Fibroblast of skin of back (primary cell): ENCODE measurements at regions not wholly inside any gene's neighbourhood (a gene's known extent, or its start where the extent isn't known, plus 50 kb on each side); places are given as distances from the start of the nearest gene placed in this dataset.
"Not testable (repeated sequence)": the region's sequence is repeated elsewhere in the genome, so short reads cannot be mapped to it uniquely, and the experiment has no call there.

Experiments used
- DNase-seq: peaks from one replicate; pipeline ENCODE4 v3.0.0-alpha.2; 2013

DNA sequence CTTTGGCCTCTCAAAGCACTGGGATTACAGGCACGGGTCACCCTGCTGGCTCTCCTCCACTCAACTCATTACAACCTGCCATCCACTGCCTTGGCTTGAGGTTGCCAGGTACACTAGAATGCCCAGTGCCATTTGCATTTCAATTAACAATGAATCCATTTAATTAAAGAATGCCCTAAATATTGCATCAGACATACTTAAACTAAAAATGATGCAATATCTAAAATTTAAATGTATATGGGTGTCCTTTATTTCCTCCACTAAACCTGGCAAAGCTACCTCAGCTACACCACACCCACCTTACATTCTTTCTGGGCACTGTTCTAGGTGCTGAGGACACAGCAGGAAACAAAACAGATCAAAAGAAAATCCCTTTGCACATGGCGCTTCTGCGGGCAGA lies 382.2 kb upstream of the ZFHX3 start:
- no peak for DNase-seq

DNA sequence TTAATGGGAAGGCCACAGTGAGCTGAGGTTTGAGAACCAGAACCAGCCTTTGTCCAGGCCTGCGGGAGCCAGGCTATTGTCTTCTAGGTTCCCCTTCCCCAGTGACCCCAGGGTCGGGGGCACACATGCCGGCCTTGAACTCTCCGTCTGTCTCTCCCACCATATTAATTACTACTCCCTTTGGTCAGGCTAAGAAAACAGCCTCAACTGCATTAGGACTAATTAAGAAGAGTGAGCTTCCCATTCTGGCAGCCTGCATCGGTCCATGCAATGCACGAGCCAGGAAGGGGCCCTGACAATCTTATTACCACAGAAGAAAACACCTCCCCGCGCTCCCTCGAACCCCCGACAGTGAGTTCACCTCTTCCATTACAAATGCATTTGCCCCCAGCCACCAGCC lies 380.2 kb upstream of the ZFHX3 start:
- no peak for DNase-seq

DNA sequence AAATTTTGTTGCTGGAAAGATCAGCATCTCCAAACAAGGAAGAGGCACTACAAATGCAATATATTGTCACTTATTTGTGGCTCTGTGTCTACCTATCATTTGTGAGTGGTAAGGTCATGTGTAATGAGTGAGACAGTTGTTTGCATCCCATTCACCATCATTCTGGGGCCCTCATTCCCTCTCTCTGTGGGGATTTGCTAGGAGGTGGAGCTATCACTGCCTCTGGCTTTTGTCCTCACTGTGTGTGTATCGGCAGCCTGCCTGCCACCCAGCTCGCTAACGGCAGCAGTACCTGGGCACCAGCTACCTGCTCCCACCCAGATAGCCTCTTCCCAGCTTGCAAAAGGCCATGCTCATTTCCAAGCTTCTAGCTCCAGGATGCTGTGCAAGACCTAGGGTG lies 379.2 kb upstream of the ZFHX3 start:
- DNase-seq, result no peak

DNA sequence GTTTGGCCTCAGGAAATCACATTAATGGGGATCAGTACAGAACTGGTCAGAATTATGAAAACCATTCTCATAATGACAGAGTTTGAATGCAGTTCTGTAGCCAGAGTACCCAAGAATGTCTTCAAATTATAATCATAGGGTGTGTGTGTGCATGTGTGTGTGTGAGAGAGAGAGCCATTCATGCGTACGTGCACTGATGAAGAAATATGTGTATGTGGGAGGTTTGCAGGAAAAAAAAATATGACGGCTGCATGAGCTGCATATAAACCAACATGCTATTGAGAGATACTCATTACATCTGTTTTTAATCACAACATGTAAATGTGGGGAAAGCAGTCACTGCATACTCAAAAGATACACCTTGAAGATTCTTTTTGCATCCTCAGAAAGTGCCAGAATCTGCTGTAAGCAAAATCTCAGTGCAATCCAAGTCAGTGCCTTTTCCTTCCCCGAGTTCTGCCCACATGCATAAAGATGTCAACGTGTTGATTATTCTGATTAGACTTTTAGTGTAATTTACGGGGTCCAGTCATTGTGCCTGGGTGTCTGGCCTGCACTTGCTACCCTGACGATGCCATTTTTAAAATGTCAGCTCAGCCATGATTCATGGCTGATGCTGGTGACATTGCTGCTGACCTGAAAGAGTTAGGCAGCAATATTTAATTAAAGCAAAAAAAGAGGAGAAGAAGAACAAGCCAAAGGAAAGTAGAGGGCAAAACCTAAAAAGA lies 378.7 kb upstream of the ZFHX3 start:
- DNase-seq, result peak; percentile 11

DNA sequence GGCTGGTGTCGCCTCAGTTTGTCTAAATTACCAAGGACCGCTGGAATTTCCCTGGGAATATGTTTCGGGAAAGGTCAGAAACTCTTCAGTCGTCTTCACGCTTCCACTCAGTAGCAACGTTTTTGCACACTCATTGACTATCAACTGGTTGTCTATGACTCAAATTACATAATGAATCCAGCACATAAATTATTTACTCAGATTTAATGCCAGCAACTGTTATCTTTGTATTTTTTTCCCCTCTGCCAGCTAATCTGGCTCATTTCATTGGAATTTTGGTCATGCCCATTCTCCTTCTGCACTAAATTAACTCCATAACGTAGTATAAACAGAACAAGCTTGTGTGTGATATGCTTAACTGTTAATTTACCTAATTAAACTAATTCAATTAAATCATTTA lies 372.7 kb upstream of the ZFHX3 start:
- DNase-seq, result peak; percentile 44

DNA sequence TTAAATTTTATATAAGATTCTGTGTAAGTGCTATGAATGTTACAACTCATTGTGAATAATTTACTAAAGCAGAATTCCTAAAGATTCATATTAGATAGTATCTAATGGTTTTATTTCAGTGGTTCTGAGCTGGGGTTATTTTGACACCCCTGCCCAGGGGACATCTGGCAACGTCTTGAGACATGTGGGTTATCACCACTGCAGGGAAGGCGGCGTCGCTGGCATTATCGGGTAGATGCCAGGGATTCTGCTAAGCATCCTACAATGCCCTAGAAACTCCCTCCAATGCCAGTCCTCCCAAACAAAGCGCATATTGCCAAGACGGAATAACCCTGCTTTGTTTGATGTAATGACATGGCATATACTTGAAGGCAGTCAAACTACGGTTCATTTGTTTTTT lies 372.3 kb upstream of the ZFHX3 start:
- DNase-seq, result no peak

DNA sequence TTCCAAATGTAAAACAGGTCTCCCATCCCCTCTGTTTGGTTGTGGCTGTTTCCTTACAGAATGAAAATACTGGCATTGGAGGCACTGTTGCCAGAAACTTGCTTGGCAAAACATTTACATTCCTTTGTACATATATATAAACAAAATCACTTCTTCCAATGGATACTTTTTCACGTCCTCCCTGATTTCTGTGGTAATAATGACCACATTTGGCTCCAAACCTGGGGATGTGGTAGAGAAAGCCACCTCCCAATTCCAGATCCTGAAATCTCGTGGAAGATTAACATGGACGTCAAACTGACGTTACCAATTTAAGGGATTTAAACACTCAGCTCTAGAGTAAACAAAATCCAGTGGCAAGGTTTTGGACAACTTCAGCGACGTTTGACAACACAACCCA lies 370.8 kb upstream of the ZFHX3 start:
- peak; percentile 13 for DNase-seq

DNA sequence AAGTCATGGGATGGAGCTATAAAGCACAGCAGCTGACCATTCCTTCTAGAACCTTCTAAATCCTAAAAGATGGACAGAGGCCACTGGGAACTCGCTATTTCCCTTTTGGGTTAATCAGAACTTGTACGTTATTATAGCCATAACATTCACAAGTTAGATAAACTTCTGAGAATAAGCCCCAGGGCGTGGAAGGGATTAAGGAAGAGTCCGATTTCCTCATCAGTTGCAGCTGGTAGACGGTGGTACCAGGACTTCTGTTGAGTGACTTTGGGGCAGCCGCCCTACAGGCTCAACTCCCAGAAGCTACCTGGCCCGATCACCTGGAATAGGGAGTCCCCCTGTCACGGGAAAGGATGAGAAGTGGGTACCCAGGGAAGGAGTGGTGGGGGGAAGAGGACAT lies 370.1 kb upstream of the ZFHX3 start:
- no peak for DNase-seq

DNA sequence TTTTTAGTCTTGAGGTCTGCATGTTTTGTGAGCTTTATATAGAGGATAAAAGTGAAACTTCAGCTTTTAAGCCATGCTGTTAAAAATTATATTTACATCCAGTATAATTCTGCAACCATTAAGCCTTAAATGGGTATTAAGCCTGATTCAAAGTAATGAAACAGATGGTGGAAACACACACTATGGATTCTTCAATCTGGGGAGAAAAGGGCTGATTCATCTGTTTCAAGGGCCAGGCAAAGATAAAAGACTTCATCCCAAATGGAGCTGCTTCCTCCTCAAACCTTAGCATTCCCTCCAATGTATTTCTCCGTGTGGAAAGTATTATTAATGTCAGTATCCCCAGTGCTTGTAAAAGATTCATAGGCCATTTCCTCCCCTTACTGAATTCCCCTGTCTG lies 367.4 kb upstream of the ZFHX3 start:
- DNase-seq, result no peak

DNA sequence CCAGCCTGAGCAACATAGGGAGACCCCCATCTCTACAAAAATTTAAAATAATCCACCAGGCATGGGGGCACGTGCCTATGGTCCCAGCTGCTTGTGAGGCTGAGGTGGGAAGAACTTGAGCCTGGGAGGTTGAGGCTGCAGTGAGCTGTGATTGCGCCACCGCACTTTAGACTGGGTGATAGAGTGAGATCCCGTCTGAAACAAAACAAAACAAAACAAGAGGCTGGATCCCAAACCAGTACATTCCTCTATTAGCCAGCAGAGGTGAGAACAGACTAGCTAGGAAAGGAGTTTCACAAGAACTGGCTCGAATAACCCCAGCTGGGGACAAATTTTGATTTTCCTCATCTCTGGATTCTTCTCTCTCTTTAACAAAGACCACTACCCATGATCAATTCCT lies 366.7 kb upstream of the ZFHX3 start:
- no peak for DNase-seq

DNA sequence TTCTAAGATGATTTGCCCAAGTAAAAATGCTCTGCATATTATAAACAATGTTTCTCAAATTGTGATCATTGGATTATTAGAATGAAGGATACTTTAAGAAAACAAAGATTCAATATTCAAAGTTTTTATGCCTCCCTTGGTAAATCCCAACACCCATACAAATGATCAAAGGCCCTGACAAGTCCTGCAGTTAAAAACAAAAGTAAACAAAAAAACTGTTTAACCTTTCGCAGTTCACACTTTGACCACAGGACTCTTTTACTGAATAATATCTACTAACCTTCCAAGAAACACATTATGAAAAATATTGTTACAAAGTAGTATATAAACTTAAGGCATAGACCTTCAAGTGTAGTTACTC lies 365.9 kb upstream of the ZFHX3 start:
- no peak for DNase-seq

DNA sequence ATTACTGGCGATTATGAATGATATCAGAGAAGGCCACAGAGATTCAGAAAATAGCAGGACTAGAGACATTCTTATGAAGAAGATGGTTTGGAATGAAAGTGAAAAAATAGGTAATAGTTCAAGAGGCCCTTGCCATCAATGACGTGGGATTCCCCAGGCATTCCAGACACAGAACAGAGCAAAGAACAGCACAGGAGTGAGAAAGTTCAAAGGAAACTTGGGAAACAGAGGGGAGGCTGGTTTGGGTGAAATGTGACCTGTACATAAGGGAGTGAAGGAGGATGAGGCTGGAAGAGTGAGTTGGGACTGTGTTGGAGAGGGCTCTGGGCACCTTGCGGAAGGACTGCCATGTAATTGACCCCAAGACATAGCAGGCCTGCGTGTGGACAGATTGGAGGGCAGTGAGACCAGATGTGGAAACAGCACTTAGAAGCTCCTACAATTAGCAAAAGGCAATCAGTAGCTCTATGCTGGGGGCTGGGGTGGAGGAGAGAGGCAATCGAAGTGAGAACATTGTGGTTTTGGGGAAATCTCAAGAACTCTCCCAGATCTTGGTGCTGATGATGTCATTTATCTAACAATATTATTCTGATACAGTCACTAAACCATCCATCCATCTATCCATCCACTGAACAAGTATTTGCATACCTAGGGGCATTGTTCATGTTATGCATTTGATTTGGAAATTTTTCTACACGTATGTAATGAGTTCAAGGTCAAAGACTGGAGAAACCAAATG lies 365.3 kb upstream of the ZFHX3 start:
- peak; percentile 12 for DNase-seq

DNA sequence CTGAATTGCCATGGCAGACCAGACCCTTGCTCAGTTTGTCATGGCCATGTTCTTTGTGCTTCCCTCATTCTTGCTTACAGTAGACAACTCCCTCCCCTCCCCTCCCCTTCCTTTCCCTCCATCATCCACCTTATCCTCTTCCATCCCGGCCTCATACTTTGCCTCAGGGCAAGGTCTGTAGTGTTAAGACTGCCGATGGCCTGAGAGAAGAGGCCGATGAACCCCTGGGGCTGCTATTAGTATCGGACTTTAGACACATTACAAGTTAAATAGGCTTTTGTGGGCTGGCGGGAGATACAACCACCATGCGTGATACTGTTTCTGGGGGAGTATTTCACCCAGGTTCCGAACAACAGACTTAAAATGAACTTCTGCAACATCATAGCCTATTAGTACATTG lies 364.5 kb upstream of the ZFHX3 start:
- DNase-seq, result no peak

DNA sequence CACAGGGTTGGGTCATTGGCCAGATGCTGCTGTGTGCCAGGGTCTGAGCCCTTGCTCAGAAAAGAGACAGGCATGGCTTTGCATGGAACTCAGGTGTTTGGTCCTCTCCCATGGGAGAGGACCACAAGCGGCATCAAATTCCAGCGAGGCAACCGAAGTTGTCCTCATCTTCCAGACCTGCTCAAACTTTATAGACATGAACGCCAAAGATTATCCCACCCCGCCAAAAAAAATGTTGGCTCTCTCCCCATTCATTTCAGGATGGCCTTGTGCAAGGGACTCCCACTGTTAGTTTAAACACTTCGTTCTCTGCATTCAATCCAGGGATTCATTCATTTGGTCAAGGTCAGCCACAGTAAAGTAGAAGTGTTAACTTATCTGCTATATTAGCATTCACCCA lies 360.8 kb upstream of the ZFHX3 start:
- DNase-seq, result no peak

DNA sequence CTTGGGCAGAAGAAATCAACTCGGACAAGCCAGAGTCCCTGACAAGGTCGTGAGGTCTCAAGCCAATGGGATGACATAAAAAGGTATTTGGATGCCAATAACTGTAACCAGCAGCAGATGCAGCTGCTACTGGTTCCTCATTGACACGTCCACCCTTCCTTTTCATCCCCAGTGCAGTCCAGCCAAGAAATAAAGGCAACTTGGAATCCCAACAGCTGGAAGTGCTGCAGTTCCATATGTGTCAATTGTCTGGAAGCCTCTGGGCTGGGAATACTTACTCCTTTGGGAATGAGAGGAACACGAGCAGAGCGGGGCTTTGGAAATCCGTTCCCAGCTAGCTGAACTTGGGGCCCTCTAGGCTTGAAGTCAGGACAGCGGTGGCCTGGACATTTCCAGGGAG lies 360.4 kb upstream of the ZFHX3 start:
- DNase-seq, result no peak

DNA sequence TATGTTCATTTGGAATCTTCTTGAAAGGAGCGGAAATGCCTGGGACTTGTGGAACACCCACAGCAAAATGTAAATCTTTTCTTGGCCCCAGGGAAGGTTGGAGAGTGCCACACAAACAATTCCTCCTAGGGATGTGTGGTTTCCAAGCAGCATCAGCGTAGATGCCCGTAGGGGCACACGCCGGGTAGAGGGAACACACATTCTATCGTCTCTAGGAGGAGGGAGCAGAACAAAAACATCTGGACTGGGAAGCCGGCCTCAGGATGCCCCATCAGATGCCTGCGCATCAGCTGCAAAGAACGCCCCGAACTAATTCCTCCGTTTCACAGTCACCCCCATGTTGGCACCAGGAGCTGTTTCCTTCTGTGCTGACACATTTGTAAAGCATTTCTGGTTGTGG lies 357.9 kb upstream of the ZFHX3 start:
- peak; percentile 57 for DNase-seq

DNA sequence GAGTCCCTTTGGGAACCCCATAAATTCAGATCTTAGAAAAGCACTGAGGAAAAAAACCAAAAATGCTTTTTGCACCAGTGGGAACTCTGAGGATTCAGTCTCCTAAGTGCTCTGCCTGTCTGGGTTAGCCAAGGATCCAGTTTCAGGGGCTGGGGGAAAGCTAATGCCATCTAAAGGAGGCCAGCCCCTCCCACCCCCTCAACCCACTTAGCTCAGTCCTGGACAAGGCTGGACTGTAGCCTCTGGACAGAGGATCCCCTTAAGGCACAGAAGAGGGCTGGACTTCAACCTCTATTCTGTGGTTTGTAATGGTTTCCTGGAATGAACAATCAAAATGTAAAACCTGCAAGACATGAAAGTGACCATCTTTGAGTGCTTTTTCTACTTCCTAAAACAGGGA lies 356.1 kb upstream of the ZFHX3 start:
- no peak for DNase-seq

DNA sequence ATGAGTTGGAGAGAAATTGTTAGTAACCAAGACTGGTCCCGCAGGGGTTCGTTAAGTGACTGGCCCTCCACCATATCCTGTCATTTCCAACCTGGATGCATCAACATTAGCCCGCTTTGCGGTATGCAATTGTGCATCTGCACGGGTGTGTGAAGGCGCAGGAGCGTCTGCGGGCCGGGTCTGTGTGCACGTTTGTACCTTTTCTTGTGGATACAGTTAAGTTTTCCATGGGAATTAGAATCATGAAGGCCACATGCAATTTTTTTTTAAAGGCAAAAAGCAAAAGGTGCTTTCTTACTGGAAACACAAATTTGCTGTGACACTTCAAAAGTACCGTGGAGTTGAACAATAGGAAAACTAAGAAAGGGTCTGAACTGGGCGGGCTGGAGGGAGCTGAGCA lies 355.4 kb upstream of the ZFHX3 start:
- no peak for DNase-seq

DNA sequence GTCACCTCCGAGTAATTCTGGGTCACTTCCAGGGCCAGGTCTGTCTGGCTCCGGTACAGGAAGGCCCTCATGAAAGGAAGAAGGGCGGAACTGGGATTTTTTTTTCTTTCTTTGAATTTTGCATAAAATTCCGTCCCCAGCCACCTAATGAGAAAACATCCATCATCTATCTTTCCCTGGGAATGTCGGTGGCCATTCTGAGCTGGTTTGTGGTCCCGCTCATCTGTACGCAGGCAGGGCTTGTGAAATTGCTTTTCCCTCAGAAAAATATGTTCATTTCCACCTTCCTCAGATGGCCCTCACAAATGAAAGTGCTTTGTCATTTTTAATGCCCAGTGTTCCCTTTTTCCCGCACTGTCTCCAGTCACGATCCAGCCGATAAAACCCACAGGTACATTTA lies 353.0 kb upstream of the ZFHX3 start:
- no peak for DNase-seq

DNA sequence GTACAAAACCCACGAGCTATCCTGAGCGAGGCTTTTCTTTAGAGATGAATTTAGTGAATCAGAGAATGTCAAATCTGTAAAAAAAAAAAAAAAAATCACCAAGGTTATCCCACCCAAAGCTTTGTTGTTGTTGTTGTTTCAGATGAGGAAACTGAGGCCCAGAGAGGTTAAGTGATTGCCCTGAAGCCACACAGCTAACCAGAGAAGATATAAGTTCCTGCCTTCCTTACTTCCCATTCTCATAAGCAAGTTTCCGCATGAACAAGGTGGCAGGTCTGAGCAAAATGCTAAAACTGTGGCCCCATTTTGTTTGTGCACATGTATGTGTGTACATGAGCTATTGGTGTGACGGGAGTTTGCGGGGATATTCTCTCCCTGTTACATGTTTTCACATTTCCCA lies 352.1 kb upstream of the ZFHX3 start:
- DNase-seq, result no peak

DNA sequence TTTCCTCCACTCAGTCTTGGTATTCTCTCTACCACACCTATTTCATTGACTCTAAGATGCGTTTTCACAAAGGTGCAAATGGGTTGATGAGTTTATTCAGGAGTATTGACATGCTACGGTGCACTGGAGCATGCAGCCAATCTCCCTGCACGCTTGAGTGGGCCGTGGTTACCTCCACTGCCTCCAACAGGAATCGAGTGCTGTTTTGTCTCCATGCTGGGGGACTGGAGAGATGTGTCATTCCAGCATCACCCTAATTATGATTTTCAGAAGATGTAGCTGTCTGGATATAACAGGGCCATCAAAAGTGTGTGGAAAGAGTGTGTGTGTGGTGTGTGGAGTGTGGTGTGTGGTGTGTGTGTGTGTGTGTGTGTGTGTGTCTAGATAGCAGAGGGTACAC lies 351.6 kb upstream of the ZFHX3 start:
- DNase-seq, result no peak

DNA sequence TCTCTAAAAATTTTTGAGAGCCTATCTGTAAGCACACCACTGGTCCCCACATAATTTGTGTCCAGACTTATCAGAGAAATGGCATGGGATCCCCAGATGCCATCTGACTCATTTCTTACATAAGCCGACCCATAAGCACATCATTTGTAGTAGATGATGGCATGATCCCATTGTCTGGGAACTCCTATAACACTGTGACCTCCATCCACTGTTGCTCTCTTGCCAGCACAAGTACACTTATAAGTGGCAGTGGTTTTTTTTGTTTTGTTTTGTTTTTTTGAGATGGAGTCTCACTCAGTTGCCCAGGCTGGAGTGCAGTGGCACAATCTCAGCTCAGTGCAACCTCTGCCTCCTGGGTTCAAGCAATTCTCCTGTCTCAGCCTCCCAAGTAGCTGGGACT lies 350.7 kb upstream of the ZFHX3 start:
- DNase-seq, result not testable (repeated sequence)

DNA sequence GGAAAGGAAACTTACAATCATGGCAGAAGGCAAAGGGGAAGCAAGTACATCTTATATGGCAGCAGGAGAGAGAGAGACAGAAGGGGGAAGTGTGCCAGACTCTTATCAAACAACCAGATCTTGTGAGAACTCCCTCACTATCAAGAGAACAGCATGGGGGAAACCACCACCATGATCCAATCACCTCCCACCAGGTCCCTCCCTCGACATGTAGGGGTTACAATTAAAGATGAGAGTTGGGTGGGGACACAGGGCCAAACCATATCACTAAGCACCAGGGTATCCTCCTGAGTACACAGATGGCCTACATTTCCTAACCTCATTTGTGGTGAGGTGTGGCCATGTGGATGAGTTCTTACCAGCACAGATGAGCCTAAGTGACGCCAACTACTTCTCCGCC lies 348.6 kb upstream of the ZFHX3 start:
- no peak for DNase-seq

DNA sequence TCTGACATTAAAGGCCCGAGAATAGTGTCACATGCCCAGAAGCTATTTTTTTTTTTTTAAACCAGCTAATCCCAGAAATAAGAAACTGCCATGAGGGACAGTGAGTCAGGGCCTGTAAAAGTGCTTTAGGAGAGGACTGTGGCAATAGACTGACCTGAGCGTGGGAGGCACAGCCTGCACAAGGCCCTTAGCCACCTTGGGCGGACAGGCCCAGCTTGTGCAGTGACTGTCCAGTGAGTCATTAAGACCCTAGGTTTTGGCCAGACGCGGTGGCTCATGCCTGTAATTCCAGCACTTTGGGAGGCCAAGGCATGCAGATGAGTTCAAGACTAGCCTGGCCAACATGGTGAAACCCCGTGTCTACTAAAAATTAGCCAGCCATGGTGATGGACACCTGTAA lies 343.0 kb upstream of the ZFHX3 start:
- DNase-seq, result peak; percentile 10

DNA sequence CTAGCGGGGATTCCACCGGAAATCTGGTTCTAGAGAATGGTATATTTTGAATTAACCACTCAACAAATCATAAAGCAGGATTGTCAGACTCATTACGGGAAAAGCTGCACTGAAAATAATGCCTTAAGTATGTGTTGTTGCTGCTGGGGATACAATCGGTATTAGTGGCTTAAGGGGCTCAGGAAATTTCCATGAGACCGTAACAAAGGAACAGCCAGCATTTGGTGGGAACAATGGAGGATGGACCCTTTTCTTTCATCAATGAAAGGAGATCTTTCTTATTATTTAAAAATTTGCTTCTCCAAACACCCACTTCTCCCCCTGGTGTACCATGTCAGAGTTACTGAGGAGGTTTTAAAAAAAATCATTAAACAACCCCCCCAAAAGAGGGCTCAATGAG lies 342.6 kb upstream of the ZFHX3 start:
- no peak for DNase-seq
